Trophoblast cell (in vitro differentiated cells and primary cell): ENCODE measurements at regions not wholly inside any gene's neighbourhood (a gene's known extent, or its start where the extent isn't known, plus 50 kb on each side); places are given as distances from the start of the nearest gene placed in this dataset.
"Not testable (repeated sequence)": the region's sequence is repeated elsewhere in the genome, so short reads cannot be mapped to it uniquely, and the experiment has no call there.

Source experiments
- DNase-seq, 2 donors: peaks; one replicate each; pipeline ENCODE4 v3.0.0-alpha.2; 2016
- H2AFZ ChIP-seq: 2 replicates; pipeline ENCODE4 v1.6.1; 2013; ENCODE audit warnings: low read length, moderate library complexity, mild to moderate bottlenecking; ENCODE audit not compliant: insufficient read depth, poor library complexity
- H2AK5ac ChIP-seq: 2 replicates; pipeline ENCODE4 v1.6.1; 2013; ENCODE audit warnings: mild to moderate bottlenecking, low read length
- H2BK120ac ChIP-seq: 2 replicates; pipeline ENCODE4 v1.6.1; 2013; ENCODE audit warnings: low read length, mild to moderate bottlenecking, moderate library complexity; ENCODE audit not compliant: insufficient read depth, poor library complexity
- H2BK12ac ChIP-seq: 2 replicates; pipeline ENCODE4 v1.6.1; 2013; ENCODE audit warnings: mild to moderate bottlenecking, low read length, moderate library complexity
- H2BK5ac ChIP-seq: 2 replicates; pipeline ENCODE4 v1.6.1; 2013; ENCODE audit warnings: low read length, low read depth, moderate library complexity, mild to moderate bottlenecking; ENCODE audit not compliant: poor library complexity
- H3K14ac ChIP-seq: 2 replicates; pipeline ENCODE4 v1.6.1; 2013; ENCODE audit warnings: mild to moderate bottlenecking, low read length
- H3K18ac ChIP-seq: 2 replicates; pipeline ENCODE4 v1.6.1; 2013; ENCODE audit warnings: mild to moderate bottlenecking, low read length
- H3K23ac ChIP-seq: 2 replicates; pipeline ENCODE4 v1.6.1; 2013; ENCODE audit warnings: low read length
- H3K27ac ChIP-seq: 2 replicates; pipeline ENCODE4 v1.5.1; 2013; ENCODE audit warnings: low read depth, mild to moderate bottlenecking, inconsistent platforms, low read length, moderate library complexity
- H3K27me3 ChIP-seq: 2 replicates; pipeline ENCODE4 v1.6.1; 2013; ENCODE audit warnings: inconsistent platforms, mild to moderate bottlenecking, low read length, moderate library complexity; ENCODE audit not compliant: insufficient read depth
- H3K36me3 ChIP-seq, 2 experiments: 1 replicate in 1 of 2; 2 replicates in 1 of 2; pipeline ENCODE4 v1.6.1; 2013; ENCODE audit warnings: low read length in 2 of 2, mild to moderate bottlenecking in 2 of 2, moderate library complexity in 1 of 2; ENCODE audit not compliant: insufficient read depth in 2 of 2, control insufficient read depth in 1 of 2
- H3K4ac ChIP-seq: 2 replicates; pipeline ENCODE4 v1.6.1; 2013; ENCODE audit warnings: low read depth, mild to moderate bottlenecking, low read length, moderate library complexity
- H3K4me1 ChIP-seq, 2 experiments: 1 replicate in 1 of 2; 2 replicates in 1 of 2; pipeline ENCODE4 v1.6.1; 2013; ENCODE audit warnings: low read length in 2 of 2, mild to moderate bottlenecking in 2 of 2, moderate library complexity in 1 of 2; ENCODE audit not compliant: insufficient read depth in 2 of 2, control insufficient read depth in 1 of 2
- H3K4me2 ChIP-seq: 2 replicates; pipeline ENCODE4 v1.6.1; 2013; ENCODE audit warnings: inconsistent platforms, mild to moderate bottlenecking, low read length, moderate library complexity
- H3K4me3 ChIP-seq: 2 replicates; pipeline ENCODE4 v1.5.1; 2013; ENCODE audit warnings: mild to moderate bottlenecking, low read depth, low read length, inconsistent platforms
- H3K79me1 ChIP-seq: one replicate; pipeline ENCODE4 v1.6.1; 2013; ENCODE audit warnings: low read length
- H3K79me2 ChIP-seq: 2 replicates; pipeline ENCODE4 v1.6.1; 2013; ENCODE audit warnings: low read length, mild to moderate bottlenecking; ENCODE audit not compliant: control insufficient read depth, insufficient read depth, poor library complexity
- H3K9ac ChIP-seq: 2 replicates; pipeline ENCODE4 v1.6.1; 2013; ENCODE audit warnings: mild to moderate bottlenecking, low read length
- H3K9me3 ChIP-seq: 2 replicates; pipeline ENCODE4 v1.6.1; 2013; ENCODE audit warnings: low read depth, mild to moderate bottlenecking, control low read depth, inconsistent platforms, low read length; ENCODE audit not compliant: insufficient read depth
- H4K12ac ChIP-seq: 2 replicates; pipeline ENCODE4 v1.6.1; 2013; ENCODE audit warnings: low read depth, mild to moderate bottlenecking, low read length, moderate library complexity
- H4K8ac ChIP-seq: 2 replicates; pipeline ENCODE4 v1.6.1; 2013; ENCODE audit warnings: low read depth, mild to moderate bottlenecking, low read length, moderate library complexity
- H4K91ac ChIP-seq: one replicate; pipeline ENCODE4 v1.6.1; 2013; ENCODE audit warnings: low read depth, mild to moderate bottlenecking, low read length, moderate library complexity
- whole genome bisulfite sequencing: extraction: QIAGEN DNeasy Blood & Tissue Kit; methylation state at CpG from one replicate; pipeline ENCODE4 v1.1.7; 2013; ENCODE audit warnings: missing lambda C conversion rate; ENCODE audit not compliant: insufficient read length, insufficient coverage; ENCODE audit errors: extremely low coverage; 5-methylcytosine and 5-hydroxymethylcytosine counted together

DNA sequence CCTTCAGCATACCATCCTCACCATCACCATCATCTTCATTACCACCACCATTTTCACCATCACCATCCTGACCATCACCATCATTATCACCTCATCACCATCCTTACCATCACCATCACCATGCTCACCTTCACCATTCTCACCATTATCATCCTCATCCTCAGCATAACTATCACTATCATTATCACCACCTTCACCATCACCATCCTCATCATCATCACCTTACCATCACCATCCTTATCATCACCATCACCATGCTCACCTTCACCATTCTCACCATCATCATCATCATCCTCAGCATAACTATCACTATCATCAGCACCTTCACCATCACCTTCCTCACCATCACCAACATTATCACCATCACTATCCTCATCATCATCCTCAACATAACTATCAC lies 360.4 kb downstream of the KCNJ18 start:
- not testable (repeated sequence) for H3K4me2 ChIP-seq, H2AFZ ChIP-seq, H3K23ac ChIP-seq, H3K4me3 ChIP-seq, H2BK120ac ChIP-seq, H3K36me3 ChIP-seq, H2BK5ac ChIP-seq, H3K9me3 ChIP-seq, H3K14ac ChIP-seq, H3K4ac ChIP-seq, H3K27ac ChIP-seq, H3K9ac ChIP-seq, DNase-seq, H3K79me1 ChIP-seq, H4K91ac ChIP-seq, H3K27me3 ChIP-seq, H2AK5ac ChIP-seq, H3K4me1 ChIP-seq, H2BK12ac ChIP-seq, H3K79me2 ChIP-seq, H4K12ac ChIP-seq, H3K18ac ChIP-seq, H4K8ac ChIP-seq

DNA sequence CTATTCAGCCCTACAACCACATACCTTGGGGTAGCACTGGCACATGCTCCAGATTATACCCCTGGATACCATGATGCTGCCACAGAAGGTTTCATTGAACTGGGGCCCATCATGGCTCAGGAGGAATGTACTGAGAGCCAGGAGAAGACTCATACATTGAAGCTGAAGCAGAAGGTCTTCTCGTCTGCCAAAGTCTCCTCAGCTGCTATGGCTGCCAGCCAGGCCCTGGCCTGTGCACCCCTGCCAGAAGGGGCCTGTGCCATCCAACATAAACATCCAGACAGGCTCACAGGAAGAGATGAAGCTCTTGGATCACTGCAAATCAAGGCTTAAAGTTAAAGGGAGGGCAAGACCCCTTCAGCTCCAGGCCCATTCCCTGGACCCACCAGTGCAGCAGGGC lies 364.2 kb downstream of the KCNJ18 start:
- not testable (repeated sequence) for H3K14ac ChIP-seq, H3K4me2 ChIP-seq, H4K12ac ChIP-seq, H3K79me1 ChIP-seq, H3K23ac ChIP-seq, H3K27ac ChIP-seq, H3K4ac ChIP-seq, H3K4me1 ChIP-seq, H4K91ac ChIP-seq, DNase-seq, H2BK120ac ChIP-seq, H2BK12ac ChIP-seq, H3K27me3 ChIP-seq, H3K9me3 ChIP-seq, H3K4me3 ChIP-seq, H3K36me3 ChIP-seq, H4K8ac ChIP-seq, H2BK5ac ChIP-seq, H3K9ac ChIP-seq, H2AFZ ChIP-seq, H3K18ac ChIP-seq, H3K79me2 ChIP-seq, H2AK5ac ChIP-seq
- WGBS, result no CpG with 5 or more reads among the region's 1 CpG

DNA sequence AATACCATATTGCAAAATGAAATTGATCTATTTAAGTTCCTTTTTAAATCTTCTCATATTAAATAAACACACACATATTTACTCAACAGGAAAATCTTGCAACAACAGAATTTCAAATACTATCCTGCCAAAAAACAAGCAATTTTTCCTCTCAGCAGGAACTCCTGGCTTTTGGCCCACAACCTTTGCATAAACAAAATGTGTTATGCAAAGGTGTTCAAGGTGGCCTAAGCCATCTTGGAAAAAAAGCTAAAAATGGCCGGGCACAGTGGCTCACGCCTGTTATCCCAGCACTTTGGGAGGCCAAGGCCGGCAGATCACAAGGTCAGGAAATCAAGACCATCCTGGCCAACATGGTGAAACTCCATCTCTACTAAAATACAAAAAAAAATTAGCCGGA lies 383.6 kb downstream of the KCNJ18 start:
- H3K27me3 ChIP-seq, H3K23ac ChIP-seq, H3K9me3 ChIP-seq, H3K79me2 ChIP-seq, H3K4me3 ChIP-seq, H4K12ac ChIP-seq, DNase-seq, H3K4me1 ChIP-seq, H3K27ac ChIP-seq, H3K36me3 ChIP-seq, H2AFZ ChIP-seq, H3K18ac ChIP-seq, H3K79me1 ChIP-seq, H2BK12ac ChIP-seq, H3K4me2 ChIP-seq, H2BK120ac ChIP-seq, H3K14ac ChIP-seq, H3K4ac ChIP-seq, H2BK5ac ChIP-seq, H4K8ac ChIP-seq, H4K91ac ChIP-seq, H3K9ac ChIP-seq, H2AK5ac ChIP-seq: not testable (repeated sequence)
- no CpG with 5 or more reads among the region's 4 CpGs for WGBS

- H2AK5ac ChIP-seq, H3K4me3 ChIP-seq, H2BK12ac ChIP-seq, H3K79me2 ChIP-seq, H3K14ac ChIP-seq, H2AFZ ChIP-seq, H3K36me3 ChIP-seq, H3K23ac ChIP-seq, H3K79me1 ChIP-seq, H2BK5ac ChIP-seq, H3K4me2 ChIP-seq, H4K12ac ChIP-seq, H3K27ac ChIP-seq, H4K91ac ChIP-seq, H4K8ac ChIP-seq, H3K9me3 ChIP-seq, H3K4me1 ChIP-seq, H3K4ac ChIP-seq, DNase-seq, H3K9ac ChIP-seq, H3K27me3 ChIP-seq, H3K18ac ChIP-seq, H2BK120ac ChIP-seq: not testable (repeated sequence)
- no CpG with 5 or more reads among the region's 12 CpGs for whole genome bisulfite sequencing
Measured at GRCh38 chr17:22088589-22088988, 396.3 kb downstream of the KCNJ18 start.
